Thymus (tissue), 11 donors: ENCODE measurements at regions not wholly inside any gene's neighbourhood (a gene's known extent, or its start where the extent isn't known, plus 50 kb on each side); places are given as distances from the start of the nearest gene placed in this dataset.
"Not testable (repeated sequence)": the region's sequence is repeated elsewhere in the genome, so short reads cannot be mapped to it uniquely, and the experiment has no call there.

ENCODE experiments used
- DNase-seq, 9 donors: peaks; one replicate each; pipeline ENCODE4 v3.0.0-alpha.2; 2013; ENCODE audit warnings: low spot score in 9 of 9, low read depth in 6 of 9, missing footprints in 1 of 9
- H3K27ac ChIP-seq, 2 donors: one replicate each; pipeline ENCODE4 v1.5.1; 2013; ENCODE audit warnings: control low read depth in 1 of 2, low read depth in 1 of 2, low read length in 1 of 2, mild to moderate bottlenecking in 1 of 2, moderate library complexity in 1 of 2
- H3K27me3 ChIP-seq, 2 donors: one replicate each; pipeline ENCODE4 v1.5.1; 2013; ENCODE audit warnings: low read length in 1 of 2; ENCODE audit not compliant: control insufficient read depth in 2 of 2, insufficient read depth in 1 of 2
- H3K36me3 ChIP-seq, 2 donors: one replicate each; pipeline ENCODE4 v1.5.1; 2013; ENCODE audit warnings: low read length in 1 of 2, mild to moderate bottlenecking in 1 of 2, moderate library complexity in 1 of 2; ENCODE audit not compliant: control insufficient read depth in 2 of 2, insufficient read depth in 2 of 2
- H3K4me1 ChIP-seq, 2 donors: one replicate each; pipeline ENCODE4 v1.5.1; 2013; ENCODE audit warnings: low read length in 2 of 2; ENCODE audit not compliant: control insufficient read depth in 2 of 2, insufficient read depth in 2 of 2
- H3K4me3 ChIP-seq, 2 donors: one replicate each; pipeline ENCODE4 v1.5.1; 2013; ENCODE audit warnings: low read length in 2 of 2, control low read depth in 1 of 2, mild to moderate bottlenecking in 1 of 2
- H3K9me3 ChIP-seq, 2 donors: one replicate each; pipeline ENCODE4 v1.5.1; 2013; ENCODE audit warnings: low read length in 1 of 2, mild to moderate bottlenecking in 1 of 2; ENCODE audit not compliant: control insufficient read depth in 2 of 2, insufficient read depth in 1 of 2
- WGBS: extraction: QIAGEN DNeasy Blood & Tissue Kit; methylation state at CpG from one replicate; pipeline ENCODE4 v1.1.7; 2013; 5-methylcytosine and 5-hydroxymethylcytosine counted together
- donor health status: healthy.

- H3K9me3 ChIP-seq, result not testable (repeated sequence)
- 48% methylated on average over 1 of the region's 1 CpG for WGBS
Observed at GRCh38 chr21:10395963-10396362, 125.4 kb upstream of the TPTE start.

GRCh38 chr21:10397495-10397915, 123.9 kb upstream of the TPTE start:
- not testable (repeated sequence) for H3K27ac ChIP-seq, H3K4me3 ChIP-seq, H3K27me3 ChIP-seq, DNase-seq, H3K36me3 ChIP-seq, H3K4me1 ChIP-seq
- 80% methylated on average over 13 of the region's 13 CpGs for WGBS
- H3K9me3 ChIP-seq, result peaks cover 5 to 20% of the 10 kb centered on the region in 2 donors

More at GRCh38 chr21:10395963-10396362, 125.4 kb upstream of the TPTE start:
- not testable (repeated sequence) for H3K27me3 ChIP-seq, DNase-seq, H3K27ac ChIP-seq, H3K4me3 ChIP-seq, H3K4me1 ChIP-seq, H3K36me3 ChIP-seq

GRCh38 chr21:10398692-10399489, 122.5 kb upstream of the TPTE start:
- H3K27ac ChIP-seq, DNase-seq, H3K36me3 ChIP-seq, H3K27me3 ChIP-seq, H3K4me3 ChIP-seq, H3K4me1 ChIP-seq: not testable (repeated sequence)
- WGBS, result 80% methylated on average over 10 of the region's 10 CpGs
- peaks cover 8 to 25% of the 10 kb centered on the region in 2 donors for H3K9me3 ChIP-seq

- H3K4me3 ChIP-seq, H3K4me1 ChIP-seq, H3K27me3 ChIP-seq, DNase-seq, H3K36me3 ChIP-seq, H3K27ac ChIP-seq: not testable (repeated sequence)
- 80% methylated on average over 18 of the region's 18 CpGs for WGBS
- peaks cover 11 to 32% of the 10 kb centered on the region in 2 donors for H3K9me3 ChIP-seq
Observed at GRCh38 chr21:10400622-10401361, 120.6 kb upstream of the TPTE start.

GRCh38 chr21:10402461-10402860, 118.9 kb upstream of the TPTE start:
- not testable (repeated sequence) for DNase-seq, H3K27me3 ChIP-seq, H3K4me3 ChIP-seq, H3K27ac ChIP-seq, H3K36me3 ChIP-seq, H3K4me1 ChIP-seq
- 84% methylated on average over 5 of the region's 5 CpGs for WGBS
- peaks cover 12 to 29% of the 10 kb centered on the region in 2 donors for H3K9me3 ChIP-seq

GRCh38 chr21:10405331-10405730, 116.1 kb upstream of the TPTE start:
- DNase-seq, H3K36me3 ChIP-seq, H3K4me1 ChIP-seq, H3K27me3 ChIP-seq, H3K4me3 ChIP-seq, H3K27ac ChIP-seq: not testable (repeated sequence)
- peaks cover 12 to 27% of the 10 kb centered on the region in 2 donors for H3K9me3 ChIP-seq
- 81% methylated on average over 36 of the region's 36 CpGs for WGBS

DNA sequence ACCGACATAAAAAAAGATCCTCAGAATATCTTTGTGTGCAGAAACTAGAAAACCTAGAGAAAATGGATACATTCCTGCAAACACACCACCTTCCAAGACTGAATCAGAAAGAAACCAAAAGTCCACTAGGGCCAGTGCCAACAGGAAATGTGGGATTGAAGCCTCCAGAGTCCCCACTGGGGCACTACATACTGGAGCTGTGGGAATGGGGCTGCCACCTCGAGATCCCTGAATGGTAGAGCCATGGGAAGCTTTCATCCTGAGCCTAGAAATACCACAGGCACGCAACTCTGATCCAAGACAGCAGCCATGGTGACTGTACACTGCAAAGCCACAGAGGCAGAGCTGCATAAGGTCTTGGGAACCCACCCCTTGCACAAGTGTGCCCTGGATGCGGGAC, 111.6 kb upstream of the TPTE start:
- H3K27me3 ChIP-seq, H3K4me1 ChIP-seq, H3K4me3 ChIP-seq, H3K36me3 ChIP-seq, H3K27ac ChIP-seq, DNase-seq: not testable (repeated sequence)
- H3K9me3 ChIP-seq, result peaks cover 16 to 25% of the 10 kb centered on the region in 2 donors
- WGBS, result 46% methylated on average over 3 of the region's 4 CpGs

DNA sequence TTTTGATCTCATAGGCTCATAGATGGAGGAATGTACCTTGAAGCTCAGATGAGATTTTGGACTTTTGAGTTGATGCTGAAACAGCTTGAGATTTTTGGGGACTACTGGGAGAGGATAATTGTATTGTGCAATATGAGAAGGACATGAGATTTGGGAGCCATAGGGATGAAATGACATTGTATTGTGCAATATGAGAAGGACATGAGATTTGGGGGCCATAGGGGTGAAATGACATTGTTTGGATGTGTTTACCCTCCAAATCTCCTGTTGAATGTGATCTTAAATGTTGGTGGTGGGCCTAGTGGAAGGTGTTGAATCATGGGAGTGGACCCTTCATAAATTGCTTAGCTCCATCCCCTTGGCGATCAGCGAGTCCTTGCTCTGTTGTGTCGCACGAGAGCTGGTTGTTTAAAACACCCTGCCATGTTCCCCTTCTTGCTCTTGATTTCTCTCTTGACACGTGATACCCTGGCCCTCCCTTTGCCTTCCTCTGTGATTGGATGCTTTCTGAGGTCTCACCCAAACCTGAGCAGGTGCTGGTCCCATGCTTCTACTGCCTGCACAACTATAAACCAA, 110.9 kb upstream of the TPTE start:
- H3K27me3 ChIP-seq, DNase-seq, H3K27ac ChIP-seq, H3K36me3 ChIP-seq, H3K4me1 ChIP-seq, H3K4me3 ChIP-seq: not testable (repeated sequence)
- H3K9me3 ChIP-seq, result peaks cover 15 to 23% of the 10 kb centered on the region in 2 donors
- WGBS, result 61% methylated on average over 5 of the region's 5 CpGs
